Medulla oblongata (tissue), 1 donor: ENCODE measurements at regions not wholly inside any gene's neighbourhood (a gene's known extent, or its start where the extent isn't known, plus 50 kb on each side); places are given as distances from the start of the nearest gene placed in this dataset.

Source experiments
- DNase-seq: peaks from one replicate; pipeline ENCODE4 v3.0.0-alpha.2; 2015; ENCODE audit errors: extremely low spot score

DNA sequence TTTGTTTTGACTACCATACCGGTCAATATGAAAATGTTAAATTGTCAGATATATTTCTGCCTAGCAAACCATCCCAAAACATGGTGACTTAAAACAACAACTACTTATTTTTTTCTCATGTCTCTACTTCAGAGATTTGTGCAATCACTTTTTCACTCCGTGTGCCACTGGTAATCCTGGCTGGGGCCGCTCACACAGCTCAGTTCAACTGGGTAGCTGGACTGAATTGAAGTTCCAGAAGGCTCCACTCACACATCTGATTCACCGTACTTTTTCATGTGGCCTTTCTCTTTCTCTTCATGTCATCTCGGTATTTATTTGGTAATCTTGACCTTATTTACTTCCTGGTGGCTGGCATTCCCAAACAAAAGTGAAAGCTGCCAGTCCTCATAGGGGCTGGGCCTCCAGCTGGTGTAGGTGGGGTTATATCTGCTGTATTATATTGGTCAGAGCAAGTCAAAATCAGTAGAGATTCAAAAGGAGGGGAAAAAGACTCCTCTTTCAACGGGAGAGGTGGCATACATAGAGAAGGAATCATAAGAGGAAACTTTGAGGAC, 513.9 kb upstream of the NXPH2 start:
- no peak for DNase-seq

DNA sequence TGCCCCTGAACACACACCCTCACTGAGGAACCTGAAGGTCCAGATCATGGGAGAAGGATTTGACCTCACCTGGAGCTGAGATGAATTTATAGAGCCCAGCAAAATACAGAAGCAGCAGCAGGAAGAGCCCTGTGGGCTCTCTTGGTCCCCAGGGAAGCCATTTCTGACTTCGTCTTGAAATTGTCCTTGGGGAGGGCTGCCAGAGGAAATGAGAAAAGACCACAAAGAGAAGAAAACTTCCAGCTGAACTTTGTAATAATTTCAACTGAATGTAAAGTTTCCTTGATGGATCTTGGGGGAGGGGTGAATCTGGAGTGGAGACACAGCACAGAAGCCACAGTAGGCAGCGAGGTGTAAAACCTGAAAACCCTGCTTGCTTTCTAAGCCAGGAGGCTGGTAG, 500.9 kb upstream of the NXPH2 start:
- DNase-seq = no peak

DNA sequence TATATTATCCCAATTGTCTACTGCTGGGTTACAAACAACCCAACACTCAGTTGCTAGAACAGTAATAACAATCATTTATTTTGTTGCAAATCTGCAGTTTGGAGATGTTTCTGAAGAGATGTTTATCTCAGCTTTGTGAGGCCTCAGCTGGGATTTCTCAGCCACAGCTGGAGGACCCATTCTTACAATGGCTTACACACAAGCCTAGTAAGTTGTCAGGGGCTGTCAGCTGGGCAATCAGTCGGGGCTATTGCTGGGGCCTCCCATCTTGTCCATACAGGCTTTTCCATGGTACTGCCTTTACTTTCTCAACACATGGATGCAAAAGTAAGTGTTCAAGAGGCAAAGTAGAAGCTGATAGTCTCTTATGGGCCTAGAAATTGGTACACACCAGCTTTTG, 491.7 kb upstream of the NXPH2 start:
- no peak for DNase-seq

GRCh38 chr2:139271149-139271548, 491.0 kb upstream of the NXPH2 start:
- no peak for DNase-seq

DNA sequence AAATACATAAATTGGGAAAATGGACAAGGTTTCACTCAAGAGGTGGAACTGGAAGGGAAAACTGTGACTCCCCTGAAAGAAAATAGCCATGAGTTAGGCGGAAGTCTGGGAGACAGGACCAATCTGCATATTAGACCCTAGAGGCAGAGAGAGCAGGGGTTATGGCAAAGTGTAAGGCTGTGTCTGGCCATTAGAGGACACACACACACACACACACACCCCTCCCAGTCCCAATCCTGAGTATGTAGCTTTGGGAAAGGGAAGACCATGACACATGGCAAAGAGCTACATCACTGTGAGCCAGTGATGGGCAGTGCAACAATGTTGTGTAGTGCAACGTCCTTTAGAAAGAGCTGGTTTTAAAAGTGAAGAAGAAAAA, 479.9 kb upstream of the NXPH2 start:
- no peak for DNase-seq

DNA sequence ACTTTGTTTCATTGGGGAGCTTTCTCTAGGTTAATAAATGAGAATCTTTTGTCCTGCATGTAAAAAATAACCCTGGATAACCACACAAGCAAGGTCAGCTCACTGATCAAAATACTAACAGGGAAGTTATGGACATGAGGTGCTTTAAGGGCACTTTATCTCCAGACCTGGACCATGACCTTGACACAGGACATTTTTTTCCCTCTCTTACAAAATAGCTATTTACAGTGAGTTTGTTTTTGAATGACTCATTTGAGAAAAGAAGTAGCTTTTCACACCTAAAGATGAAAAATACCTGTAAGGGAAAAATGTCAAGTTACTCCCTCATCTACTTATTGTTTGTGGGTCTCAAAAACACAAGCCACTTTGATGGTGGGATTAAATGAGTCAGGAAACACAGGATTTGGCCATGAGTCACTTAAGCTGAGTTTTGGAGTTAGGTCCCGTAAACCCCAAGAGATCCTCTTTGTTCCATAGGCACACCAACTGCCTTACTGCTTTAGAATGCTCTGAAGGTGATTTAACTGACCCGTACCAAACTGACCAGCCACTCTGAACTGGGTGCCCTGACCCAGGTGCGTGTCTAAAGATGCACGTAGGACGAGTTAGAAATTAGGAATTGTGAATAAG, 479.3 kb upstream of the NXPH2 start:
- DNase-seq = no peak

DNA sequence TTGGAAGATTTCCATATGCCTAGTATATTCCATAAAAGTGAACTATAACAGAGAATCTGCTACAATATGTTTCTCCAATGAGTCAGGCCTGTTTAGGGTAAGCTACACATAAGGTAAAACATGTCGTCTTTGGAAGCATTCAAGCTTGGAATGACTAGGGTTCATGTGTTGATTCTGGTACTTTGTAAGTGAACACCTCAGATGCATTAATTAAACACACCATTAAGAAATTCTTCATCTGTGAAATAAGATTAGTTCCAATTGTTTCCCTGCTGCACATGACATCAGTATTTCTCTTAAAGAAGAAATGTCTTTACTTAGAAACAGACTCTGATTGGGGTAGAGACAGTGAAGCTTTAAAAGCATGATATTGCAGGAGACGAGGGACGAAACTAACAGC, 461.1 kb upstream of the NXPH2 start:
- DNase-seq = no peak

DNA sequence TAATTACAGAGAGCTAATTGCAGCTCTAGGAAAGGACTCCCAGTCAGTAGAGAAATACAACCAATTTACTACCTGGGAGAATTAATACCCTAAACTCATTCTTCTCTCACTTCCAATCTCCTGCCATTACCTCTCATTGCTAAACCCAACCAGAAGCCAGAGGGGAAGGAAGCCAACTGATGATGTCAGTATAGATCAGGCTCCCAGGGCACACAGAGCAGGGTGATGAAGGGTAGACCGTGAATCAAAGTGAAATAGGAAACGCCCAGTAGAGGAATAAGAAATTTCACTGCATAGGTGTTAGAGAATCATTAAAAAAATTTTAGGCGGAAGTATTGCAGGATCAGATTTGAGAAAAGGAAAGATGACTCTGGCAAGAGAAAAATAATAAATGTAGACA, 456.8 kb upstream of the NXPH2 start:
- DNase-seq = no peak

- DNase-seq = no peak
Measured at GRCh38 chr2:139230881-139231280, 450.7 kb upstream of the NXPH2 start.

DNA sequence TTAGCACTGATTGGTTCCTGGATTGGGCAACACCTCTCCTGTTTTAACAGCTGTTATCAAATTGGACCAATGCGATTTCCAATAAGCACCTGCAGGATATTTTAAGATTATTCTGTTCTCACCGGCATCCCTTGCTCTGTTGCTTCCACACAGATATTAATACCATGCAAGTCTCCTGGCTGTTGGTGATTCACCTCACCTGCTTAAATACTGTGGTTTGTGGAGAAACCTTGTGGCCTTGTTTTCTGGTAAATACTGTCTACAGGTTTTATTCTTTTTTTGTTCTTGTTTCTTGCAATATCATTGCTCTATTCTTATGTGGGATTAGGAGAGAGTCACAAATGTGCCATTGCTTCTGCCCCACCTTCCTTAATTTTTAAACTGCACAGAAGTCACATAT, 448.1 kb upstream of the NXPH2 start:
- DNase-seq = no peak

DNA sequence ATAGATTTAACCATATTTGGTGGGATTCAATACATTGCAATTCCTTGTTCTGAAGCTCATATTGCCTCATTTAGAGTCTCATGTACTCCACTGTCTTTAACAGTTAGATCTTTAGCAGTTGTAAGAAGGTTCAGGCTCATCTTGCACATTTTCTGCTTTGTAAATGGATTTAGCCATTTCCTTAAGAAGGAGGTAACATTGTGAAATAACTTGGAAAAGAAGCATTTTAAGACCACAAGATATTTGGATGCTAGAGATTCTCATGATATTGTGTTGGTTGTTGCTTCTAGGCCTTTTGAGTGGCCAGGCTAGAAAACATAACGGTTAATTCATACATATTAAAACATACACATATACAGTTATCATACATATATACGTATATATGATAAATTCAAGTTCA, 445.8 kb upstream of the NXPH2 start:
- no peak for DNase-seq

DNA sequence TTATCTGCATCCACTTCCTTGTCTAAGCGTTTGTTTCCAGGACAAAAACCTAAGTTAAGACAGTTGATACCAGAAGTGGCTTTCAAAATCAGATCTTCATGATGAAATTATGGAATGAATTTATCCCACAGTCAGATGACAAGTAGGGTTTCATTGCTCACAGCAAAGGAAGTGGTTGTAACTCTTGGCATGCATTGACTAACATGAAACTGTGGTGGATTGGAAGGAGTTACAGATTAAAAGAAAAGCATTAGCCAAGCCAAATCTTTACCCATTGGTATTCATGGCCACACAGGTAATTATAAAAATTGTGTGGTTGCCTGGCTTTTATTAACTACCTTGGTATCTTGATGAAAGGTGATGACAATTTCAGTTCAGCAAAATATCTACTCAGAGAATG, 438.0 kb upstream of the NXPH2 start:
- no peak for DNase-seq

DNA sequence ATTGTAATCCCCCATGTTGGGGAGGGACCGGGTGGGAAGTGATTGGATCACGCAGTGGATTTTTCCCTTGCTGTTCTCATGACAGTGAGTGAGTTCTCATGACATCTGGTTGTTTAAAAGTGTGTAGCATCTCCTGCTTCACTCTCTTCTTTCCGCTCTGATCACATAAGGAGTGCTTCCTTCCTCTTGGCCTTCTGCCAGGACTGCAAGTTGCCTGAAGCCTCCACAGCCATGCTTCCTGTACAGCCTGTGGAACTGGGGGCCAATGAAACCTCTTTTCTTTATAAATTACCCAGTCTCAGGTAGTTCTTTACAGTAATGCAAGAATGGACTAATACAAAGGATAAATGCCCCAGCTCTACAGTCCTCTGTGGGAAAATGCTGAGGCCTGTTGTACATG, 437.5 kb upstream of the NXPH2 start:
- no peak for DNase-seq

- no peak for DNase-seq
Measured at GRCh38 chr2:139216435-139216834, 436.2 kb upstream of the NXPH2 start.

DNA sequence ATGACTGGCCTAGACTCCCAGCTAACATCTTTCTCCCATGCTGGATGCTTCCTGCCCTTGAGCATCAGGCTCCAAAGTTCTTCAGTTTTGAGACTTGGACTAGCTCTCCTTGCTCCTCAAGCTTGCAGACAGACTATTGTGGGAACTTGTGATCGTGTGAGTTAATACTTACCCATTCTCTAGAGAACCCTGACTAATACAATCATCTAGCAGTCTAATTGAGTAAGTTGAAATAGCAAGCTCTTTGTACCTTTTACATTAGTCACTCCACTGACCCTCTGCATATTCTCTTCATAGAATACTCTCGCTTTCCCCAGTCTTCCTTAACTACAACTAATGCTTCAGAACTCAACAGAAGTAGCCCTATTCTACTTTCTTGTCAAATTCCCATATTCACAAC, 434.6 kb upstream of the NXPH2 start:
- DNase-seq = no peak

GRCh38 chr2:139209586-139209985, 429.4 kb upstream of the NXPH2 start:
- no peak for DNase-seq

- DNase-seq = no peak
Measured at GRCh38 chr2:139201516-139201915, 421.3 kb upstream of the NXPH2 start.

DNA sequence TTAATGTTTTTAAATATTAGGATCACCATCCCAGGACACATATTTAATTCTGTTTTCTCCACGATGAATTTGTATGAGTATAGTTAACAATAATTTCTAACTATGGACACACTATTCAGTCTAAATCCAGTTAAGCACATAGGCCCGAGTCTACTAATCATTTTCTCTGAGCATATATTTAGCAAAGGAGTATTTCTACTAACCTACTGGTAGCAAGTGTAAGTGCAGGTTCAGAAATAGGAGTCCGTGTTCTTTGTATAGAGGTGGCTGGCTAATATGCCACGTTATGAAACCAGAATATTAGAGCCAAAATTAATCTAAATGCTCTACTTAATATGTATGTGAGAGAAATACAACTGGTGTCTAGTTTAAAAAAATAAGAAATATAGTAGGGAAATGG, 416.6 kb upstream of the NXPH2 start:
- no peak for DNase-seq

- DNase-seq = no peak
Measured at GRCh38 chr2:139194546-139194945, 414.4 kb upstream of the NXPH2 start.

- no peak for DNase-seq
Measured at GRCh38 chr2:139177041-139177440, 396.9 kb upstream of the NXPH2 start.

GRCh38 chr2:139175510-139175909, 395.3 kb upstream of the NXPH2 start:
- DNase-seq = no peak

DNA sequence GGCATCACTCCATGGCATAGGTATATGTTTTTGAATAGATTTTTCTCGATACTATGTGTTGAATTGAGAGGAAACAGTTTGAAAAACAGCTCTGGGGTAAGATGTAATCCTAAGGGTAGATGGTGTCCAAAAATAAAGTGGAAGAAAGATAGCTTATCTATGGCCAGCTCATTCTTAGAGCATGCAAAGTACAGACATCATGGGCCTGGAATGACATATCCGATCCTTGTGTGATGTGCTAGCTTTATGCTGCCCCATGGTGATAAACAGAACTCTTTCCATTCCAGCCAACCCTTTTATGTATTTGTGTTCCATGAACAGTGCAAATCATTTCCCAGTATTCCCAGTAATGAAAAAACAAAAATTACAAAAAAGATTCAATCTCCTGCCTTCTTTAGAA, 390.2 kb upstream of the NXPH2 start:
- no peak for DNase-seq

DNA sequence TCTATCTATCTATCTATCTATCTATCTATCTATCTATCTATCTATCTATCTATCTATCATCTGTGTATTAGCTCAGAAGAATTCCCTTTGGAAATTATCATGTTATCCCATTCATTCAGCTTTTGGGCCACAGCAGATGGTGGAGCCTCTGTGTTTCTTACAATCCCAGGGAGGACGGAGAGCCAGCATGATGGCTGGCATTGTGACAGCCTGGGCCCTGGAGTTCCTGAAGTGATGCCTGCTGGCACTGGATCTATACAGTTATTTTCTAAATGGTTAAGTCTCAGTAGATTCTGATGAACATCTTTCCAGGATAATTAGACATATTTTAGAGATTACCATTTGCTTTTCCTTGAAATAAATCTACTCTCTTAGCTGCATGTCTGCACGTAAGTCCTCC, 385.4 kb upstream of the NXPH2 start:
- no peak for DNase-seq

- no peak for DNase-seq
Measured at GRCh38 chr2:139165041-139165440, 384.9 kb upstream of the NXPH2 start.
